Stimulated activated naive B cell treated with anti-CD40 and anti-IgM and Interleukin-4, amounts not matched to agents 10 μg/mL and 1 μg/mL and 100 μg/mL, for 72 hours (primary cell): ENCODE measurements at regions not wholly inside any gene's neighbourhood (a gene's known extent, or its start where the extent isn't known, plus 50 kb on each side); places are given as distances from the start of the nearest gene placed in this dataset.

ENCODE experiments used
- ATAC-seq, 2 donors: fragments of 150-1000 bp; cut with Tn5 transposase; replicated peaks; 2 replicates each; pipeline ENCODE4 v1.10.0; 2021; ENCODE audit warnings: moderate library complexity in 1 of 2
- DNase-seq: peaks from one replicate; pipeline ENCODE4 v3.0.0; 2021
- H3K27ac Mint-ChIP-seq: one replicate; pipeline ENCODE4 v1.8.0; 2022; ENCODE audit warnings: mild to moderate bottlenecking, mixed read lengths
- H3K27me3 Mint-ChIP-seq, 2 donors: one replicate each; pipeline ENCODE4 v1.8.0; 2022; ENCODE audit warnings: mixed read lengths in 2 of 2
- H3K36me3 Mint-ChIP-seq, 2 donors: one replicate each; pipeline ENCODE4 v1.8.0; 2022; ENCODE audit warnings: mixed read lengths in 2 of 2, mild to moderate bottlenecking in 1 of 2
- H3K4me1 Mint-ChIP-seq, 2 donors: one replicate each; pipeline ENCODE4 v1.8.0; 2022; ENCODE audit warnings: mixed read lengths in 2 of 2, mild to moderate bottlenecking in 1 of 2
- H3K4me3 Mint-ChIP-seq, 2 donors: one replicate each; pipeline ENCODE4 v1.8.0; 2022; ENCODE audit warnings: mild to moderate bottlenecking in 2 of 2, mixed read lengths in 2 of 2, moderate library complexity in 1 of 2
- H3K9me3 Mint-ChIP-seq, 2 donors: one replicate each; pipeline ENCODE4 v1.8.0; 2022; ENCODE audit warnings: mixed read lengths in 2 of 2, mild to moderate bottlenecking in 1 of 2

GRCh38 chr3:177565981-177566380, 368.7 kb upstream of the TBL1XR1 start:
- ATAC-seq (no peak), DNase-seq (no peak)
- Mint-ChIP-seq H3K4me1 (peaks cover 11 to 14% of the 10 kb centered on the region in 2 donors), H3K36me3 (no peaks in the 10 kb centered on the region), H3K27me3 (no peaks in the 10 kb centered on the region), H3K9me3 (peaks cover 0 to 3% of the 10 kb centered on the region in 2 donors), H3K27ac (no peak overlapping the region), H3K4me3 (no peak overlapping the region)

GRCh38 chr3:177567833-177568232, 370.6 kb upstream of the TBL1XR1 start:
- no peak for ATAC-seq
- H3K4me1 Mint-ChIP-seq, result peaks cover 20 to 27% of the 10 kb centered on the region in 2 donors
- H3K27ac Mint-ChIP-seq, result no peak overlapping the region
- no peak for DNase-seq
- H3K27me3 Mint-ChIP-seq, result no peaks in the 10 kb centered on the region
- H3K9me3 Mint-ChIP-seq, result peaks cover 0 to 3% of the 10 kb centered on the region in 2 donors
- no peak overlapping the region for H3K4me3 Mint-ChIP-seq
- H3K36me3 Mint-ChIP-seq, result no peaks in the 10 kb centered on the region

- Mint-ChIP-seq H3K9me3 (peaks cover 0 to 3% of the 10 kb centered on the region in 2 donors), H3K36me3 (no peaks in the 10 kb centered on the region), H3K4me1 (peaks cover 20 to 27% of the 10 kb centered on the region in 2 donors), H3K27ac (peak overlapping the region; percentile 49), H3K4me3 (no peak overlapping the region), H3K27me3 (peaks cover 0 to 1% of the 10 kb centered on the region in 2 donors)
- DNase-seq, result no peak
- ATAC-seq, result no peak
Measured at GRCh38 chr3:177569193-177569592, 371.9 kb upstream of the TBL1XR1 start.

- DNase-seq (no peak), ATAC-seq (peak; percentile 90 to 94)
- Mint-ChIP-seq H3K9me3 (peaks cover 0 to 3% of the 10 kb centered on the region in 2 donors), H3K27me3 (peaks cover 0 to 10% of the 10 kb centered on the region in 2 donors), H3K27ac (peak overlapping the region; percentile 0), H3K4me1 (peaks cover 20 to 27% of the 10 kb centered on the region in 2 donors), H3K36me3 (no peaks in the 10 kb centered on the region), H3K4me3 (peak overlapping the region in 1 of 2 donors; percentile 11)
Measured at GRCh38 chr3:177569875-177570657, 372.8 kb upstream of the TBL1XR1 start.

GRCh38 chr3:177571271-177571943, 374.1 kb upstream of the TBL1XR1 start:
- DNase-seq (no peak), ATAC-seq (no peak)
- peaks cover 0 to 3% of the 10 kb centered on the region in 2 donors for H3K9me3 Mint-ChIP-seq
- H3K4me3 Mint-ChIP-seq, result no peak overlapping the region
- no peaks in the 10 kb centered on the region for H3K36me3 Mint-ChIP-seq
- H3K4me1 Mint-ChIP-seq, result peaks cover 20 to 29% of the 10 kb centered on the region in 2 donors
- peaks cover 0 to 11% of the 10 kb centered on the region in 2 donors for H3K27me3 Mint-ChIP-seq
- no peak overlapping the region for H3K27ac Mint-ChIP-seq

GRCh38 chr3:177571944-177572315, 374.6 kb upstream of the TBL1XR1 start:
- peaks cover 20 to 32% of the 10 kb centered on the region in 2 donors for H3K4me1 Mint-ChIP-seq
- ATAC-seq (no peak), DNase-seq (no peak)
- H3K27ac Mint-ChIP-seq, result no peak overlapping the region
- H3K9me3 Mint-ChIP-seq, result peaks cover 0 to 3% of the 10 kb centered on the region in 2 donors
- no peak overlapping the region for H3K4me3 Mint-ChIP-seq
- H3K36me3 Mint-ChIP-seq, result no peaks in the 10 kb centered on the region
- H3K27me3 Mint-ChIP-seq, result peaks cover 0 to 11% of the 10 kb centered on the region in 2 donors

- no peak for ATAC-seq
- Mint-ChIP-seq H3K27me3 (peaks cover 6 to 11% of the 10 kb centered on the region in 2 donors), H3K4me1 (peaks cover 30 to 47% of the 10 kb centered on the region in 2 donors), H3K27ac (no peak overlapping the region), H3K4me3 (no peak overlapping the region), H3K36me3 (peaks cover 0 to 3% of the 10 kb centered on the region in 2 donors), H3K9me3 (peaks cover 3% of the 10 kb centered on the region in 2 donors)
- no peak for DNase-seq
Measured at GRCh38 chr3:177574222-177574856, 377.1 kb upstream of the TBL1XR1 start.

- DNase-seq (no peak), ATAC-seq (no peak)
- Mint-ChIP-seq H3K27me3 (peaks cover 7 to 11% of the 10 kb centered on the region in 2 donors), H3K27ac (no peak overlapping the region), H3K4me3 (no peak overlapping the region), H3K36me3 (peaks cover 0 to 3% of the 10 kb centered on the region in 2 donors), H3K4me1 (peaks cover 17 to 27% of the 10 kb centered on the region in 2 donors), H3K9me3 (peaks cover 0 to 3% of the 10 kb centered on the region in 2 donors)
Measured at GRCh38 chr3:177576746-177577145, 379.5 kb upstream of the TBL1XR1 start.

- DNase-seq, result no peak
- no peak overlapping the region for H3K27ac Mint-ChIP-seq
- peaks cover 7 to 11% of the 10 kb centered on the region in 2 donors for H3K27me3 Mint-ChIP-seq
- peaks cover 11 to 22% of the 10 kb centered on the region in 2 donors for H3K4me1 Mint-ChIP-seq
- H3K4me3 Mint-ChIP-seq, result no peak overlapping the region
- peaks cover 4 to 5% of the 10 kb centered on the region in 2 donors for H3K9me3 Mint-ChIP-seq
- peaks cover 0 to 3% of the 10 kb centered on the region in 2 donors for H3K36me3 Mint-ChIP-seq
- ATAC-seq, result peak; percentile 92 to 94
Measured at GRCh38 chr3:177578488-177578887, 381.2 kb upstream of the TBL1XR1 start.

- peaks cover 11 to 22% of the 10 kb centered on the region in 2 donors for H3K4me1 Mint-ChIP-seq
- no peak overlapping the region for H3K27ac Mint-ChIP-seq
- peaks cover 4 to 5% of the 10 kb centered on the region in 2 donors for H3K9me3 Mint-ChIP-seq
- no peak overlapping the region for H3K4me3 Mint-ChIP-seq
- peaks cover 0 to 3% of the 10 kb centered on the region in 2 donors for H3K36me3 Mint-ChIP-seq
- ATAC-seq (no peak), DNase-seq (no peak)
- peaks cover 7% of the 10 kb centered on the region in 2 donors for H3K27me3 Mint-ChIP-seq
Measured at GRCh38 chr3:177579419-177579818, 382.1 kb upstream of the TBL1XR1 start.

- no peak for DNase-seq
- Mint-ChIP-seq H3K27me3 (peaks cover 0 to 7% of the 10 kb centered on the region in 2 donors), H3K27ac (no peak overlapping the region), H3K9me3 (peaks cover 4 to 5% of the 10 kb centered on the region in 2 donors), H3K4me1 (peaks cover 11 to 22% of the 10 kb centered on the region in 2 donors), H3K4me3 (no peak overlapping the region), H3K36me3 (peaks cover 0 to 3% of the 10 kb centered on the region in 2 donors)
- ATAC-seq, result no peak
Measured at GRCh38 chr3:177580437-177580836, 383.2 kb upstream of the TBL1XR1 start.

GRCh38 chr3:177585271-177585670, 388.0 kb upstream of the TBL1XR1 start:
- no peak overlapping the region for H3K4me3 Mint-ChIP-seq
- peaks cover 6 to 9% of the 10 kb centered on the region in 2 donors for H3K4me1 Mint-ChIP-seq
- H3K27me3 Mint-ChIP-seq, result no peaks in the 10 kb centered on the region
- ATAC-seq (no peak), DNase-seq (no peak)
- no peak overlapping the region for H3K27ac Mint-ChIP-seq
- peaks cover 3 to 11% of the 10 kb centered on the region in 2 donors for H3K9me3 Mint-ChIP-seq
- H3K36me3 Mint-ChIP-seq, result peaks cover 0 to 3% of the 10 kb centered on the region in 2 donors

GRCh38 chr3:177589041-177589650, 391.9 kb upstream of the TBL1XR1 start:
- H3K9me3 Mint-ChIP-seq, result peaks cover 0 to 8% of the 10 kb centered on the region in 2 donors

GRCh38 chr3:177589911-177590381, 392.7 kb upstream of the TBL1XR1 start:
- Mint-ChIP-seq H3K27me3 (no peaks in the 10 kb centered on the region), H3K4me3 (no peak overlapping the region), H3K9me3 (peaks cover 0 to 8% of the 10 kb centered on the region in 2 donors), H3K4me1 (peaks cover 14 to 22% of the 10 kb centered on the region in 2 donors), H3K27ac (no peak overlapping the region), H3K36me3 (peaks cover 0 to 3% of the 10 kb centered on the region in 2 donors)
- no peak for DNase-seq
- ATAC-seq, result peak; percentile 86 to 88

More at GRCh38 chr3:177589041-177589650, 391.9 kb upstream of the TBL1XR1 start:
- H3K36me3 Mint-ChIP-seq, result peaks cover 0 to 3% of the 10 kb centered on the region in 2 donors
- H3K4me1 Mint-ChIP-seq, result peaks cover 14 to 22% of the 10 kb centered on the region in 2 donors
- no peak overlapping the region for H3K27ac Mint-ChIP-seq
- no peak overlapping the region for H3K4me3 Mint-ChIP-seq
- no peak for DNase-seq
- H3K27me3 Mint-ChIP-seq, result no peaks in the 10 kb centered on the region
- ATAC-seq, result no peak
